GM19372 (cell line): ENCODE measurements at regions not wholly inside any gene's neighbourhood (a gene's known extent, or its start where the extent isn't known, plus 50 kb on each side); places are given as distances from the start of the nearest gene placed in this dataset.
A peak's percentile ranks its signal among the peaks of the same experiment; 100 is the strongest.

ENCODE experiments used
- ATAC-seq: cut with Tn5 transposase; IDR thresholded peaks from one replicate; pipeline ENCODE4 v1.9.1; 2021; ENCODE audit warnings: mild to moderate bottlenecking, low read depth, moderate library complexity; ENCODE audit not compliant: unreplicated experiment

GRCh38 chr1:221812088-221812752 is 70.3 kb upstream of the DUSP10 start:
- no peak for ATAC-seq

GRCh38 chr1:221810406-221810805 is 68.5 kb upstream of the DUSP10 start:
- ATAC-seq = no peak

- no peak for ATAC-seq
Observed at GRCh38 chr1:221809091-221810029, 67.5 kb upstream of the DUSP10 start.

- ATAC-seq = no peak
Observed at GRCh38 chr1:221806984-221807383, 65.1 kb upstream of the DUSP10 start.

GRCh38 chr1:221806236-221806635 is 64.3 kb upstream of the DUSP10 start:
- no peak for ATAC-seq

GRCh38 chr1:221805121-221805520 is 63.2 kb upstream of the DUSP10 start:
- ATAC-seq = no peak

GRCh38 chr1:221804303-221804702 is 62.4 kb upstream of the DUSP10 start:
- no peak for ATAC-seq

- ATAC-seq = no peak
Observed at GRCh38 chr1:221801773-221802516, 60.1 kb upstream of the DUSP10 start.

- ATAC-seq = no peak
Observed at GRCh38 chr1:221801251-221801661, 59.4 kb upstream of the DUSP10 start.

GRCh38 chr1:221800831-221801230 is 58.9 kb upstream of the DUSP10 start:
- ATAC-seq = no peak

GRCh38 chr1:221797506-221797905 is 55.6 kb upstream of the DUSP10 start:
- no peak for ATAC-seq

- ATAC-seq = no peak
Observed at GRCh38 chr1:221796700-221797099, 54.8 kb upstream of the DUSP10 start.

- ATAC-seq = no peak
Observed at GRCh38 chr1:221795380-221795779, 53.5 kb upstream of the DUSP10 start.

- ATAC-seq = no peak
Observed at GRCh38 chr1:221794935-221795334, 53.0 kb upstream of the DUSP10 start.

GRCh38 chr1:221794079-221794670 is 52.3 kb upstream of the DUSP10 start:
- peak; percentile 47 for ATAC-seq

GRCh38 chr1:221793439-221794078 is 51.7 kb upstream of the DUSP10 start:
- ATAC-seq = peak; percentile 80

GRCh38 chr1:221791846-221792245 is 50.0 kb upstream of the DUSP10 start:
- ATAC-seq = no peak
